Fibroblast of lung (primary cell): ENCODE measurements at regions not wholly inside any gene's neighbourhood (a gene's known extent, or its start where the extent isn't known, plus 50 kb on each side); places are given as distances from the start of the nearest gene placed in this dataset.

Experiments used
- EZH2 ChIP-seq: IDR thresholded peaks from 2 replicates; pipeline ENCODE4 v1.5.1; 2012; ENCODE audit warnings: low read length, control low read depth, mild to moderate bottlenecking; ENCODE audit errors: missing control alignments
- TF ChIP-seq, protein P1 (sequence below), 2 donors: IDR thresholded peaks in 1 of 2; conservative IDR thresholded peaks in 1 of 2; 1 replicate in 1 of 2; 2 replicates in 1 of 2; pipeline ENCODE4 v1.5.1; 2011 to 2012; ENCODE audit warnings: low read length in 2 of 2, control low read depth in 1 of 2, inconsistent platforms in 1 of 2, low read depth in 1 of 2, mild to moderate bottlenecking in 1 of 2

DNA sequence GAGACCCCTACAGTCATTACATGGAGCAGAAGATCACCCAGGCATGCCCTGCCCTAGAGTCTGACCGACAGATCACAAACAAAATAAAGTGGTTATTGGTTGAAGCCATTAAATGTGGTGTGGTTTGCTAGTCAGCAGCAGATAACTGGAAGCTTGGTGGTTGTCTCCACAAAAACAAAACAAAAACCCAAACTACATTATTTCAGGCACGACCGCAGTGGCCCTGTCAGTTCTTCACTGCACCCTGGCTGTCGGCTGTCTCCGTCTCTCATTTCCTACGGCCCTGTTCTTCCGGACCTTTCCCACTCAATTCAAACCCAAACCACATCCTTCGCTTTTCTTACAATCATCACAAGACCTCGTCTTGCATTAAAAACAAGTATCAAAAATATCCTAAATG is 521.3 kb upstream of the ZFP42 start:
- TF ChIP-seq, protein P1, sequence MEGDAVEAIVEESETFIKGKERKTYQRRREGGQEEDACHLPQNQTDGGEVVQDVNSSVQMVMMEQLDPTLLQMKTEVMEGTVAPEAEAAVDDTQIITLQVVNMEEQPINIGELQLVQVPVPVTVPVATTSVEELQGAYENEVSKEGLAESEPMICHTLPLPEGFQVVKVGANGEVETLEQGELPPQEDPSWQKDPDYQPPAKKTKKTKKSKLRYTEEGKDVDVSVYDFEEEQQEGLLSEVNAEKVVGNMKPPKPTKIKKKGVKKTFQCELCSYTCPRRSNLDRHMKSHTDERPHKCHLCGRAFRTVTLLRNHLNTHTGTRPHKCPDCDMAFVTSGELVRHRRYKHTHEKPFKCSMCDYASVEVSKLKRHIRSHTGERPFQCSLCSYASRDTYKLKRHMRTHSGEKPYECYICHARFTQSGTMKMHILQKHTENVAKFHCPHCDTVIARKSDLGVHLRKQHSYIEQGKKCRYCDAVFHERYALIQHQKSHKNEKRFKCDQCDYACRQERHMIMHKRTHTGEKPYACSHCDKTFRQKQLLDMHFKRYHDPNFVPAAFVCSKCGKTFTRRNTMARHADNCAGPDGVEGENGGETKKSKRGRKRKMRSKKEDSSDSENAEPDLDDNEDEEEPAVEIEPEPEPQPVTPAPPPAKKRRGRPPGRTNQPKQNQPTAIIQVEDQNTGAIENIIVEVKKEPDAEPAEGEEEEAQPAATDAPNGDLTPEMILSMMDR (conservative IDR thresholded peaks at IDR 0.05 in 1 of 2, IDR thresholded peaks at IDR 0.05 in 1 of 2; ENCODE audit: low read depth in 1 of 2, low read length in 2 of 2): no peak
- no peak for TF ChIP-seq EZH2
